Ectodermal cell (in vitro differentiated cells): ENCODE measurements at regions not wholly inside any gene's neighbourhood (a gene's known extent, or its start where the extent isn't known, plus 50 kb on each side); places are given as distances from the start of the nearest gene placed in this dataset.

ENCODE experiments used
- H3K27ac ChIP-seq: 2 replicates; pipeline ENCODE4 v1.7.0; 2013; ENCODE audit warnings: mild to moderate bottlenecking, low read depth, low read length; ENCODE audit not compliant: insufficient read depth, poor library complexity, severe bottlenecking
- H3K27me3 ChIP-seq: 2 replicates; pipeline ENCODE4 v1.7.0; 2013; ENCODE audit warnings: mild to moderate bottlenecking, low read length; ENCODE audit not compliant: insufficient read depth, control insufficient read depth, poor library complexity, severe bottlenecking
- H3K36me3 ChIP-seq: one replicate; pipeline ENCODE4 v1.7.0; 2013; ENCODE audit warnings: low read length; ENCODE audit not compliant: control insufficient read depth, insufficient read depth
- H3K4me1 ChIP-seq: one replicate; pipeline ENCODE4 v1.7.0; 2013; ENCODE audit warnings: low read length; ENCODE audit not compliant: control insufficient read depth, insufficient read depth
- H3K4me3 ChIP-seq: 2 replicates; pipeline ENCODE4 v1.7.0; 2013; ENCODE audit warnings: low read depth, low read length, control low read depth; ENCODE audit not compliant: insufficient read depth
- H3K9me3 ChIP-seq: 2 replicates; pipeline ENCODE4 v1.7.0; 2013; ENCODE audit warnings: mild to moderate bottlenecking, low read length, moderate library complexity; ENCODE audit not compliant: control insufficient read depth
- WGBS, 2 experiments: methylation state at CpG; one replicate each; pipeline ENCODE4 v1.1.7; 2013; ENCODE audit warnings: missing lambda C conversion rate in 2 of 2; 5-methylcytosine and 5-hydroxymethylcytosine counted together

- no peak overlapping the region for H3K27ac ChIP-seq
- H3K36me3 ChIP-seq = no peaks in the 10 kb centered on the region
- H3K9me3 ChIP-seq = no peaks in the 10 kb centered on the region
- peaks cover 5% of the 10 kb centered on the region for H3K4me1 ChIP-seq
- 94 to 96% methylated on average over 4 of the region's 4 CpGs for WGBS, 2 experiments
- H3K4me3 ChIP-seq = no peak overlapping the region
- H3K27me3 ChIP-seq = no peaks in the 10 kb centered on the region
These were observed 211.9 kb upstream of the IL12A start for GRCh38 chr3:159776779-159777178.

- Histone ChIP-seq H3K36me3 (no peaks in the 10 kb centered on the region), H3K27me3 (no peaks in the 10 kb centered on the region), H3K9me3 (no peaks in the 10 kb centered on the region), H3K4me1 (peaks cover 5% of the 10 kb centered on the region), H3K4me3 (no peak overlapping the region), H3K27ac (no peak overlapping the region)
- 94 to 95% methylated on average over 6 of the region's 6 CpGs for WGBS, 2 experiments
These were observed 208.8 kb upstream of the IL12A start for GRCh38 chr3:159779883-159780282.

- WGBS, 2 experiments = 93 to 94% methylated on average over 2 of the region's 2 CpGs
These were observed 206.8 kb upstream of the IL12A start for GRCh38 chr3:159781867-159782266.

GRCh38 chr3:159782724-159783421 lies 205.8 kb upstream of the IL12A start:
- WGBS, 2 experiments = 93 to 98% methylated on average over 4 to 5 of the region's 5 CpGs
- H3K4me1 ChIP-seq = no peaks in the 10 kb centered on the region
- H3K27me3 ChIP-seq = no peaks in the 10 kb centered on the region
- no peak overlapping the region for H3K27ac ChIP-seq
- H3K9me3 ChIP-seq = no peaks in the 10 kb centered on the region
- no peaks in the 10 kb centered on the region for H3K36me3 ChIP-seq
- H3K4me3 ChIP-seq = no peak overlapping the region

More at GRCh38 chr3:159781867-159782266, 206.8 kb upstream of the IL12A start:
- Histone ChIP-seq H3K9me3 (no peaks in the 10 kb centered on the region), H3K36me3 (no peaks in the 10 kb centered on the region), H3K4me1 (no peaks in the 10 kb centered on the region), H3K4me3 (no peak overlapping the region), H3K27me3 (no peaks in the 10 kb centered on the region), H3K27ac (no peak overlapping the region)

GRCh38 chr3:159783780-159784742 lies 204.6 kb upstream of the IL12A start:
- Histone ChIP-seq H3K27me3 (no peaks in the 10 kb centered on the region), H3K36me3 (no peaks in the 10 kb centered on the region), H3K4me1 (no peaks in the 10 kb centered on the region), H3K4me3 (no peak overlapping the region), H3K27ac (no peak overlapping the region), H3K9me3 (no peaks in the 10 kb centered on the region)
- WGBS, 2 experiments = 92 to 93% methylated on average over 13 of the region's 13 CpGs

GRCh38 chr3:159785273-159785708 lies 203.3 kb upstream of the IL12A start:
- Histone ChIP-seq H3K27me3 (no peaks in the 10 kb centered on the region), H3K27ac (no peak overlapping the region), H3K36me3 (no peaks in the 10 kb centered on the region), H3K9me3 (no peaks in the 10 kb centered on the region), H3K4me3 (no peak overlapping the region), H3K4me1 (no peaks in the 10 kb centered on the region)
- 80 to 100% methylated on average over 1 of the region's 1 CpG for WGBS, 2 experiments

GRCh38 chr3:159786489-159787177 lies 202.0 kb upstream of the IL12A start:
- Histone ChIP-seq H3K27me3 (no peaks in the 10 kb centered on the region), H3K27ac (no peak overlapping the region), H3K4me1 (no peaks in the 10 kb centered on the region), H3K9me3 (no peaks in the 10 kb centered on the region), H3K4me3 (no peak overlapping the region), H3K36me3 (no peaks in the 10 kb centered on the region)
- 86 to 91% methylated on average over 7 to 9 of the region's 9 CpGs for WGBS, 2 experiments

GRCh38 chr3:159787178-159787574 lies 201.5 kb upstream of the IL12A start:
- no peaks in the 10 kb centered on the region for H3K27me3 ChIP-seq
- H3K27ac ChIP-seq = no peak overlapping the region
- H3K9me3 ChIP-seq = no peaks in the 10 kb centered on the region
- H3K4me3 ChIP-seq = no peak overlapping the region
- WGBS, 2 experiments = 90 to 91% methylated on average over 4 of the region's 4 CpGs
- no peaks in the 10 kb centered on the region for H3K4me1 ChIP-seq
- no peaks in the 10 kb centered on the region for H3K36me3 ChIP-seq

GRCh38 chr3:159787794-159788205 lies 200.8 kb upstream of the IL12A start:
- Histone ChIP-seq H3K4me3 (no peak overlapping the region), H3K36me3 (no peaks in the 10 kb centered on the region), H3K4me1 (no peaks in the 10 kb centered on the region), H3K9me3 (no peaks in the 10 kb centered on the region), H3K27ac (no peak overlapping the region), H3K27me3 (no peaks in the 10 kb centered on the region)
- WGBS, 2 experiments = 93 to 98% methylated on average over 5 of the region's 5 CpGs

GRCh38 chr3:159788291-159788690 lies 200.3 kb upstream of the IL12A start:
- Histone ChIP-seq H3K27ac (no peak overlapping the region), H3K27me3 (no peaks in the 10 kb centered on the region), H3K9me3 (no peaks in the 10 kb centered on the region), H3K4me3 (no peak overlapping the region), H3K4me1 (no peaks in the 10 kb centered on the region), H3K36me3 (no peaks in the 10 kb centered on the region)
- WGBS, 2 experiments = 90 to 91% methylated on average over 3 of the region's 3 CpGs
